Panc1 (cell line): ENCODE measurements at regions not wholly inside any gene's neighbourhood (a gene's known extent, or its start where the extent isn't known, plus 50 kb on each side); places are given as distances from the start of the nearest gene placed in this dataset.

ENCODE experiments used
- ATAC-seq: fragments of 200-7000 bp; cut with Tn5 transposase; 2 replicates; pipeline ENCODE4 v1.9.1; 2020; ENCODE audit warnings: mild to moderate bottlenecking, moderate library complexity
- BruUV-seq: library from RNA; stranded (reverse); fragments of 400-500 nt; replicated peaks from 2 replicates; lab custom pipeline; 2021; lab: Mats Ljungman, UMichigan
- CTCF ChIA-PET: fragments of 300-600 bp; sonication (Branson Sonifier 250); formaldehyde crosslinking; loops from one replicate; lab custom pipeline; 2022; ENCODE audit warnings: antibody characterized with exemption; lab: Charles Lee
- POLR2A ChIA-PET: fragments of 300-600 bp; sonication (Branson Sonifier 250); formaldehyde crosslinking; loops from one replicate; lab custom pipeline; 2022; ENCODE audit warnings: antibody characterized with exemption; lab: Charles Lee
- DNase-seq: peaks from one replicate; pipeline ENCODE4 v3.0.0-alpha.2; 2010; ENCODE audit warnings: low read depth, low spot score
- H3K27ac ChIP-seq: 2 replicates; pipeline ENCODE4 v1.5.1; 2011; ENCODE audit warnings: mild to moderate bottlenecking, low read length, inconsistent platforms
- H3K27me3 ChIP-seq: fragments of 200-500 bp; sonication (Bioruptor generic); 2 replicates; pipeline ENCODE4 v1.6.0; 2014; ENCODE audit warnings: low read length, inconsistent platforms; ENCODE audit not compliant: control insufficient read depth, insufficient read depth
- H3K36me3 ChIP-seq: fragments of 200-500 bp; sonication (Bioruptor generic); 2 replicates; pipeline ENCODE4 v1.5.1; 2014; ENCODE audit warnings: inconsistent platforms, mild to moderate bottlenecking, low read length, moderate library complexity; ENCODE audit not compliant: control insufficient read depth, insufficient read depth
- H3K4me1 ChIP-seq: 2 replicates; pipeline ENCODE4 v1.5.1; 2011; ENCODE audit warnings: inconsistent platforms, mild to moderate bottlenecking, low read length, moderate library complexity; ENCODE audit not compliant: control insufficient read depth, insufficient read depth
- H3K4me3 ChIP-seq, 2 experiments: 2 replicates each; pipeline ENCODE4 v1.5.1; 2011 to 2012; ENCODE audit warnings: low read depth in 2 of 2, low read length in 2 of 2, mild to moderate bottlenecking in 2 of 2, inconsistent platforms in 1 of 2, moderate library complexity in 1 of 2
- H3K9me3 ChIP-seq: fragments of 200-500 bp; sonication (Bioruptor generic); 2 replicates; pipeline ENCODE4 v1.5.1; 2014; ENCODE audit warnings: low read depth, mild to moderate bottlenecking, inconsistent platforms, low read length, moderate library complexity; ENCODE audit not compliant: control insufficient read depth, insufficient read depth
- CTCF ChIP-seq: fragments of 450-650 bp; IDR thresholded peaks from 2 replicates; pipeline ENCODE4 v1.5.1; 2017; ENCODE audit warnings: mild to moderate bottlenecking
- POLR2AphosphoS5 ChIP-seq: IDR thresholded peaks from 2 replicates; pipeline ENCODE4 v1.6.1; 2012; ENCODE audit warnings: mild to moderate bottlenecking, low read depth, low read length, moderate library complexity
- REST ChIP-seq, 2 experiments: IDR thresholded peaks; 2 replicates each; pipeline ENCODE4 v1.6.1; 2011 to 2012; ENCODE audit warnings: low read depth in 2 of 2, control low read depth in 1 of 2, low read length in 1 of 2, mild to moderate bottlenecking in 1 of 2, moderate library complexity in 1 of 2; ENCODE audit not compliant: insufficient read depth in 1 of 2
- SIN3A ChIP-seq: IDR thresholded peaks from 2 replicates; pipeline ENCODE4 v1.6.1; 2012; ENCODE audit warnings: low read depth, mild to moderate bottlenecking, low read length, moderate library complexity, borderline replicate concordance; ENCODE audit not compliant: insufficient read depth
- TCF7L2 ChIP-seq: IDR thresholded peaks from 2 replicates; pipeline ENCODE4 v1.6.1; 2011; ENCODE audit warnings: mild to moderate bottlenecking, low read depth, low read length, inconsistent platforms
- in situ Hi-C: cut with HindIII; loops from 2 replicates; pipeline ENCODE4 v1.10.0; 2016; ENCODE audit warnings: low sequenced_read_pairs, low pct_unique_long_range_greater_than_20kb
- intact Hi-C: fragments of 100-400 bp; cut with micrococcal nuclease; formaldehyde crosslinking; loops from one replicate; pipeline ENCODE4 v1.10.0; 2022; ENCODE audit not compliant: unreplicated experiment

GRCh38 chr2:237156031-237156856, 70.6 kb downstream of the COPS8 start:
- H3K4me3 ChIP-seq = no peak overlapping the region
- in situ Hi-C loops = no loop called here

More at GRCh38 chr2:237156031-237156856, 70.6 kb downstream of the COPS8 start:
- BruUV-seq = no TSS peak
- Histone ChIP-seq H3K9me3 (no peaks in the 10 kb centered on the region), H3K36me3 (no peaks in the 10 kb centered on the region), H3K27me3 (no peaks in the 10 kb centered on the region), H3K4me1 (no peaks in the 10 kb centered on the region; the same call in 1 of the 2 replicates), H3K27ac (peak overlapping the region; percentile 66)
- CTCF ChIA-PET = no interaction called here
- intact Hi-C loops = loop anchor here (10.0 kb wide), 2 partner anchors 249 to 319 kb away; no protein-coding TSS in a partner anchor
- no peak for TF ChIP-seq REST (IDR thresholded peaks at IDR 0.05; ENCODE audit: insufficient read depth in 1 of 2, low read depth in 2 of 2, low read length in 1 of 2)
- no peak for TF ChIP-seq SIN3A
- no peak for TF ChIP-seq TCF7L2
- TF ChIP-seq CTCF = no peak
- no peak for TF ChIP-seq POLR2AphosphoS5
- ATAC-seq = peak; percentile 17; the same call in 1 of the 2 replicates
- no peak for DNase-seq
- POLR2A ChIA-PET = no interaction called here
